HG03159 (cell line): ENCODE measurements at regions not wholly inside any gene's neighbourhood (a gene's known extent, or its start where the extent isn't known, plus 50 kb on each side); places are given as distances from the start of the nearest gene placed in this dataset.

Experiments
- ATAC-seq: cut with Tn5 transposase; IDR thresholded peaks from one replicate; pipeline ENCODE4 v1.9.1; 2021; ENCODE audit warnings: mild to moderate bottlenecking, moderate library complexity; ENCODE audit not compliant: unreplicated experiment

- ATAC-seq = no peak
Measured at GRCh38 chr5:8875722-8876121, 670.2 kb downstream of the SEMA5A start.

- ATAC-seq = peak; percentile 85
Measured at GRCh38 chr5:8879248-8879647, 666.6 kb downstream of the SEMA5A start.

GRCh38 chr5:8884029-8884428 is 661.8 kb downstream of the SEMA5A start:
- ATAC-seq = no peak

- ATAC-seq = no peak
Measured at GRCh38 chr5:8892926-8893325, 652.9 kb downstream of the SEMA5A start.

- no peak for ATAC-seq
Measured at GRCh38 chr5:8894031-8894430, 651.8 kb downstream of the SEMA5A start.

- no peak for ATAC-seq
Measured at GRCh38 chr5:8895062-8895461, 650.8 kb downstream of the SEMA5A start.

- no peak for ATAC-seq
Measured at GRCh38 chr5:8895599-8895998, 650.3 kb downstream of the SEMA5A start.

GRCh38 chr5:8897316-8897715 is 648.6 kb downstream of the SEMA5A start:
- ATAC-seq = no peak

GRCh38 chr5:8905021-8905420 is 640.9 kb downstream of the SEMA5A start:
- no peak for ATAC-seq

GRCh38 chr5:8906303-8906967 is 639.4 kb downstream of the SEMA5A start:
- no peak for ATAC-seq

GRCh38 chr5:8907168-8907868 is 638.6 kb downstream of the SEMA5A start:
- no peak for ATAC-seq

GRCh38 chr5:8908055-8908683 is 637.7 kb downstream of the SEMA5A start:
- ATAC-seq = peak; percentile 82

GRCh38 chr5:8912106-8912505 is 633.8 kb downstream of the SEMA5A start:
- ATAC-seq = no peak

- ATAC-seq = peak; percentile 64
Measured at GRCh38 chr5:8913522-8913921, 632.4 kb downstream of the SEMA5A start.

- no peak for ATAC-seq
Measured at GRCh38 chr5:8919096-8919495, 626.8 kb downstream of the SEMA5A start.

- no peak for ATAC-seq
Measured at GRCh38 chr5:8923526-8923925, 622.3 kb downstream of the SEMA5A start.

GRCh38 chr5:8924054-8924793 is 621.7 kb downstream of the SEMA5A start:
- no peak for ATAC-seq

GRCh38 chr5:8930021-8930420 is 615.9 kb downstream of the SEMA5A start:
- no peak for ATAC-seq

- ATAC-seq = no peak
Measured at GRCh38 chr5:8934455-8934854, 611.4 kb downstream of the SEMA5A start.

GRCh38 chr5:8940934-8941333 is 604.9 kb downstream of the SEMA5A start:
- no peak for ATAC-seq

- no peak for ATAC-seq
Measured at GRCh38 chr5:8943301-8943700, 602.6 kb downstream of the SEMA5A start.
